ENCODE measurements at regions not wholly inside any gene's neighbourhood (a gene's known extent, or its start where the extent isn't known, plus 50 kb on each side); places are given as distances from the start of the nearest gene placed in this dataset.

GRCh38 chr7:115638853-115639252, 391.7 kb downstream of the TFEC start:
- Histone ChIP-seq H3K27me3 (ENCODE audit: insufficient read depth, low read depth) (no peaks in the 10 kb centered on the region), H3K27ac (no peak overlapping the region), H3K36me3 (ENCODE audit: low read depth) (no peaks in the 10 kb centered on the region), H3K4me2 (no peak overlapping the region), H3K4me3 (no peak overlapping the region), H3K79me2 (ENCODE audit: low read depth) (no peaks in the 10 kb centered on the region), H3K4me1 (replicated peaks; ENCODE audit: insufficient read depth) (peaks cover 14% of the 10 kb centered on the region), H3F3A (ENCODE audit: insufficient read depth, low read depth) (0 out of 2 replicates have a peak, but pooled peaks cover 6% of the 10 kb centered on the region), H3K9me3 (ENCODE audit: insufficient read depth, low read depth) (no peaks in the 10 kb centered on the region), H3K9me2 (ENCODE audit: insufficient read depth) (no peaks in the 10 kb centered on the region), H2AFZ (no peak overlapping the region), H4K20me1 (ENCODE audit: insufficient read depth) (no peaks in the 10 kb centered on the region)
- POLR2A ChIA-PET (ENCODE audit: unreplicated experiment): no interaction called here
- intact Hi-C loops (cut with micrococcal nuclease; ENCODE audit: unreplicated experiment): no loop called here
- BruUV-seq (replicated peaks): no TSS peak
- TF ChIP-seq EZH2 (IDR thresholded peaks at IDR 0.05; ENCODE audit: low read depth) (no peak), CTCF (conservative IDR thresholded peaks at IDR 0.05) (no peak)
- DNase-seq: no peak
- CTCF ChIA-PET: no interaction called here

GRCh38 chr7:115637128-115637527, 393.4 kb downstream of the TFEC start:
- Histone ChIP-seq H3K27ac (no peak overlapping the region), H3K9me2 (ENCODE audit: insufficient read depth) (no peaks in the 10 kb centered on the region), H3K4me2 (no peak overlapping the region), H3K4me3 (no peak overlapping the region), H4K20me1 (ENCODE audit: insufficient read depth) (no peaks in the 10 kb centered on the region), H3K36me3 (ENCODE audit: low read depth) (no peaks in the 10 kb centered on the region), H3K4me1 (replicated peaks; ENCODE audit: insufficient read depth) (peaks cover 14% of the 10 kb centered on the region), H2AFZ (no peak overlapping the region), H3F3A (ENCODE audit: insufficient read depth, low read depth) (0 out of 2 replicates have a peak, but pooled peaks cover 6% of the 10 kb centered on the region), H3K9me3 (ENCODE audit: insufficient read depth, low read depth) (no peaks in the 10 kb centered on the region), H3K79me2 (ENCODE audit: low read depth) (no peaks in the 10 kb centered on the region), H3K27me3 (ENCODE audit: insufficient read depth, low read depth) (no peaks in the 10 kb centered on the region)
- TF ChIP-seq CTCF (conservative IDR thresholded peaks at IDR 0.05): no peak
- no peak for TF ChIP-seq EZH2 (IDR thresholded peaks at IDR 0.05; ENCODE audit: low read depth)
- POLR2A ChIA-PET (ENCODE audit: unreplicated experiment): no interaction called here
- CTCF ChIA-PET: no interaction called here
- DNase-seq: no peak
- intact Hi-C loops (cut with micrococcal nuclease; ENCODE audit: unreplicated experiment): no loop called here
- BruUV-seq (replicated peaks): no TSS peak

GRCh38 chr7:115635876-115636275, 394.7 kb downstream of the TFEC start:
- no peak overlapping the region for H3K27ac ChIP-seq
- no peaks in the 10 kb centered on the region for H4K20me1 ChIP-seq (ENCODE audit: insufficient read depth)
- no peak for TF ChIP-seq CTCF (conservative IDR thresholded peaks at IDR 0.05)
- TF ChIP-seq EZH2 (IDR thresholded peaks at IDR 0.05; ENCODE audit: low read depth): no peak
- H3K4me3 ChIP-seq: no peak overlapping the region
- no peaks in the 10 kb centered on the region for H3K9me3 ChIP-seq (ENCODE audit: insufficient read depth, low read depth)
- H3K27me3 ChIP-seq (ENCODE audit: insufficient read depth, low read depth): no peaks in the 10 kb centered on the region
- H3K4me1 ChIP-seq (replicated peaks; ENCODE audit: insufficient read depth): peaks cover 14% of the 10 kb centered on the region
- POLR2A ChIA-PET (ENCODE audit: unreplicated experiment): interaction anchor here (0.7 kb wide), 1 partner anchor 905 kb away, joined by 3 read pairs; no protein-coding TSS in a partner anchor
- BruUV-seq (replicated peaks): no TSS peak
- no peaks in the 10 kb centered on the region for H3K9me2 ChIP-seq (ENCODE audit: insufficient read depth)
- intact Hi-C loops (cut with micrococcal nuclease; ENCODE audit: unreplicated experiment): no loop called here
- 0 out of 2 replicates have a peak, but pooled peaks cover 6% of the 10 kb centered on the region for H3F3A ChIP-seq (ENCODE audit: insufficient read depth, low read depth)
- no peak for DNase-seq
- no peak overlapping the region for H3K4me2 ChIP-seq
- no peaks in the 10 kb centered on the region for H3K79me2 ChIP-seq (ENCODE audit: low read depth)
- H2AFZ ChIP-seq: no peak overlapping the region
- no peaks in the 10 kb centered on the region for H3K36me3 ChIP-seq (ENCODE audit: low read depth)
- CTCF ChIA-PET: interaction anchor here (0.5 kb wide), 1 partner anchor 33 kb away, joined by 3 read pairs; no protein-coding TSS in a partner anchor

Measured in PC-9 (cell line).